ENCODE measurements at regions not wholly inside any gene's neighbourhood (a gene's known extent, or its start where the extent isn't known, plus 50 kb on each side); places are given as distances from the start of the nearest gene placed in this dataset.
A peak's percentile ranks its signal among the peaks of the same experiment; 100 is the strongest.

DNA sequence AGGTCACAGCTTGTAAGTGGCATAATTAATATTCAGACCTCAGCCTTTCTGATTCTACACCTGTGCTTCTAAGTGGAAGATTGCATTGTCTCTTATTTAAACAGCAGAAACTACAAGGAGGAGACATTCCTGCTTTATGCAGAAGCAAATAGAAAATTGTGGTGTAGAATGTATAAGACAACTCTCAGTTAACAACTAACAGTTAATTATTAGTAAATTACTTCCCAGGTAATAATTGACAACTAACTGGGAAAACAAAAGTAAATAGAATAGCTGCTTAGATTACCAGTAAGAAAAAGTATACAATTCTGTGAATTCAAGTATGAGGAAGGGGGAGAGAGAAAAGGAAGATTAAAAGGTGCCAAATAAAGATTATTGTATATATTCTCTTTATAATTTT is 1210.5 kb upstream of the GYPC start:
- Histone ChIP-seq H3K4me1 (no peaks in the 10 kb centered on the region), H3K27ac (no peak overlapping the region), H3K27me3 (no peaks in the 10 kb centered on the region), H3K36me3 (no peaks in the 10 kb centered on the region), H3K4me3 (no peak overlapping the region), H3K9me3 (no peaks in the 10 kb centered on the region)
- no peak for TF ChIP-seq POLR2A (IDR thresholded peaks at IDR 0.05)
- TF ChIP-seq, protein P1, sequence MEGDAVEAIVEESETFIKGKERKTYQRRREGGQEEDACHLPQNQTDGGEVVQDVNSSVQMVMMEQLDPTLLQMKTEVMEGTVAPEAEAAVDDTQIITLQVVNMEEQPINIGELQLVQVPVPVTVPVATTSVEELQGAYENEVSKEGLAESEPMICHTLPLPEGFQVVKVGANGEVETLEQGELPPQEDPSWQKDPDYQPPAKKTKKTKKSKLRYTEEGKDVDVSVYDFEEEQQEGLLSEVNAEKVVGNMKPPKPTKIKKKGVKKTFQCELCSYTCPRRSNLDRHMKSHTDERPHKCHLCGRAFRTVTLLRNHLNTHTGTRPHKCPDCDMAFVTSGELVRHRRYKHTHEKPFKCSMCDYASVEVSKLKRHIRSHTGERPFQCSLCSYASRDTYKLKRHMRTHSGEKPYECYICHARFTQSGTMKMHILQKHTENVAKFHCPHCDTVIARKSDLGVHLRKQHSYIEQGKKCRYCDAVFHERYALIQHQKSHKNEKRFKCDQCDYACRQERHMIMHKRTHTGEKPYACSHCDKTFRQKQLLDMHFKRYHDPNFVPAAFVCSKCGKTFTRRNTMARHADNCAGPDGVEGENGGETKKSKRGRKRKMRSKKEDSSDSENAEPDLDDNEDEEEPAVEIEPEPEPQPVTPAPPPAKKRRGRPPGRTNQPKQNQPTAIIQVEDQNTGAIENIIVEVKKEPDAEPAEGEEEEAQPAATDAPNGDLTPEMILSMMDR (IDR thresholded peaks at IDR 0.05): no peak
- DNase-seq: no peak

DNA sequence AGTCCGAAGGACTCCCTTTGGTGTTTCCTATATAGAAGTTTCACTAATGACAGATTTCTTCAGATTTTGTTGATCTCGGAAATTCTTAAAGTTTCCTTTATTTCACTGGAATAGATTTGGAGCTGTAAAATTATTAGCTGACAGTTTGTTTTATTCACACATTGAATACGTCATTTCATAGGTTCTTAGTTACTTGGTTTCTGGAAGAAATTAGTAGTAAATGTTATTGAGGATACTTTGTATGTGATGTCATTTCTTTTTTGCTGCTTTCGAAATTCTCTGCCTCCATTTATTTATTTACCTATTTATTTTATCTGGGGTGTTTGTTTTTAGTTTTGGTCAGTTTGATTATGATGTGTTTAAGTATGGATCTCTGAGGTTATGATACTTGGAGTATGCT is 1205.9 kb upstream of the GYPC start:
- no peak for DNase-seq
- Histone ChIP-seq H3K27ac (no peak overlapping the region), H3K36me3 (no peaks in the 10 kb centered on the region), H3K27me3 (no peaks in the 10 kb centered on the region), H3K9me3 (no peaks in the 10 kb centered on the region), H3K4me3 (no peak overlapping the region), H3K4me1 (no peaks in the 10 kb centered on the region)
- TF ChIP-seq, protein P1 (IDR thresholded peaks at IDR 0.05): no peak
- no peak for TF ChIP-seq POLR2A (IDR thresholded peaks at IDR 0.05)

DNA sequence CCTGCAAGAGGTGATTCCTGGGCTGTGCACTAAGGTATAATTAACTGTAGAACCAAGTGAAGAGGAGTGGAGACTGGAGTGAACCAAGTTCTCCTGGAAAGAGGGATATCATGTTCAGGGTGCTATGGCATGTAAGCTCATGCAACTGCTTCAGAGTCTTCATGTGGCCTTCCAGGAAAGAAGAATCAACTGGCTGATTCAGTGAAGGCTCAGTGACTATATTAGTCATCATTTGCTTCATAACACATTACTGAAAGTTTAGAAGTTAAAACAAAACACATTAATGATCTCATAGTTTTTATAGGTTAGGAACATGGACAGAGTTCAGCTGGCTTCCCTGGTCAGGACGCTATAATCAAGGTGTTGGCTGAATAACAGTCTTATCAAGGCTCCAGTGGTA is 1200.8 kb upstream of the GYPC start:
- H3K4me1 ChIP-seq: no peaks in the 10 kb centered on the region
- H3K9me3 ChIP-seq: no peaks in the 10 kb centered on the region
- TF ChIP-seq POLR2A (IDR thresholded peaks at IDR 0.05): no peak
- TF ChIP-seq, protein P1 (IDR thresholded peaks at IDR 0.05): no peak
- H3K4me3 ChIP-seq: no peak overlapping the region
- no peak overlapping the region for H3K27ac ChIP-seq
- DNase-seq: no peak
- H3K36me3 ChIP-seq: no peaks in the 10 kb centered on the region
- H3K27me3 ChIP-seq: no peaks in the 10 kb centered on the region

DNA sequence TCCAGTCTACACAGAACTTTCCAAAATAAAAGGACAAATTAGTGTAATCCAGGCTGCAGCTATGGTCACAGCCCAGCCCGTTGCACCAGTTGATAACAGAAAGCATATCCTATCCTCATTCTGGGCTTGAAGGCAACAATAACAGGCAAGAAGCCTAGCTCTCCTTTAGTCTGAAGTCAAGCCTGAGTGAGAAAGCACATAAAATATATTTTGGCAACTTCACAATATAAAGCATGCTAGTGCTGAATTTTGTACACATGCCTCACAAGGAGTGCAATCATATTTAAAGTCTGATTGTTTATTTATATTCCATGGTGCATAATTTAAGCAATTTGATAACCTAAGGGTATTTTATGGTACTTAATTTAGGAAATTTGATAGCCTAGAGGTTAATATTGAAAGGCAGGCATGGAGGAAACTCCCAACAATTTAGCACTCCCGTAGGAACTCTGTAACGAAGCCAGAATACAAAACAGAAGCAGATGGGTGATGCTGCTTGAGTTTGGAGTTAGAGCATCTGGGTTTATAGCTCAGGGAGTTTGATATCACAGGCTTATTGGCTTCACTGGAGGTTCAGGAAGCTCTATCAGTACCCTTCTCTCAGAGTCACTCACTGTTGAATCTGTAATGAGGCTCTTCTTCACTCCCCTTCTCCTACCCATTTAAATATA is 1199.1 kb upstream of the GYPC start:
- Histone ChIP-seq H3K36me3 (no peaks in the 10 kb centered on the region), H3K9me3 (no peaks in the 10 kb centered on the region), H3K27ac (no peak overlapping the region), H3K27me3 (no peaks in the 10 kb centered on the region), H3K4me3 (no peak overlapping the region), H3K4me1 (no peaks in the 10 kb centered on the region)
- DNase-seq: no peak
- no peak for TF ChIP-seq POLR2A (IDR thresholded peaks at IDR 0.05)
- TF ChIP-seq, protein P1 (IDR thresholded peaks at IDR 0.05): no peak

DNA sequence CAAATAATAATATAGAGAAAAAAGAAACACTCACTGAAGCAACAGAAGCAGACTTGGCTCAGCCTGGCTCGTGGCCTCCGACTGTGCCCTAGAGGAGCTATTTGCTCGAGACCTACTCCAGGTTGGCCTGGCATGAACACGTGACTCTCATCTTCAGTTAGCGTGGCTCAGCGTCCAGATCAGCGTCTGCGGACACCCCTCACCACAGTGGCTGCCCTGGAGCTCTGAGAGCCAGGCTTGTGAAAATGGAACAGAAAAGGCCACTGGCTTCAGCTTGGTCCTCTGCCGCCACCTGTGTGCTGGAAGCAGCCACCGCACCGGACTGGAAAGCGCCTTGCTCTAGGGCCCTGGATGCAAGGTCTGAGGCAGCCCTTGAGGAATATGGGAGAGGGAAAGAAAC is 1184.0 kb upstream of the GYPC start:
- peaks cover 0 to 3% (median 0%) of the 10 kb centered on the region in 4 donors for H3K9me3 ChIP-seq
- DNase-seq: peak in 1 of 3 donors; percentile 49
- H3K4me1 ChIP-seq: no peaks in the 10 kb centered on the region
- no peaks in the 10 kb centered on the region for H3K36me3 ChIP-seq
- TF ChIP-seq, protein P1 (IDR thresholded peaks at IDR 0.05): peak in 3 of 6 experiments; percentile 8 to 32 (median 19)
- no peak for TF ChIP-seq POLR2A (IDR thresholded peaks at IDR 0.05)
- no peaks in the 10 kb centered on the region for H3K27me3 ChIP-seq
- no peak overlapping the region for H3K27ac ChIP-seq
- no peak overlapping the region for H3K4me3 ChIP-seq
